GM18505 (cell line): ENCODE measurements at regions not wholly inside any gene's neighbourhood (a gene's known extent, or its start where the extent isn't known, plus 50 kb on each side); places are given as distances from the start of the nearest gene placed in this dataset.

ENCODE experiments used
- ATAC-seq: cut with Tn5 transposase; IDR thresholded peaks from one replicate; pipeline ENCODE4 v1.9.1; 2021; ENCODE audit not compliant: unreplicated experiment
- POLR2A ChIP-seq: IDR thresholded peaks from 4 replicates; pipeline ENCODE4 v1.6.1; 2011; ENCODE audit warnings: borderline replicate concordance; ENCODE audit not compliant: insufficient read depth, insufficient read length; ENCODE audit errors: extremely low read depth

GRCh38 chr16:52652033-52652432, 105.1 kb upstream of the TOX3 start:
- TF ChIP-seq POLR2A, result no peak

GRCh38 chr16:52650789-52651188, 103.8 kb upstream of the TOX3 start:
- no peak for ATAC-seq
- no peak for TF ChIP-seq POLR2A

More at GRCh38 chr16:52652033-52652432, 105.1 kb upstream of the TOX3 start:
- no peak for ATAC-seq

DNA sequence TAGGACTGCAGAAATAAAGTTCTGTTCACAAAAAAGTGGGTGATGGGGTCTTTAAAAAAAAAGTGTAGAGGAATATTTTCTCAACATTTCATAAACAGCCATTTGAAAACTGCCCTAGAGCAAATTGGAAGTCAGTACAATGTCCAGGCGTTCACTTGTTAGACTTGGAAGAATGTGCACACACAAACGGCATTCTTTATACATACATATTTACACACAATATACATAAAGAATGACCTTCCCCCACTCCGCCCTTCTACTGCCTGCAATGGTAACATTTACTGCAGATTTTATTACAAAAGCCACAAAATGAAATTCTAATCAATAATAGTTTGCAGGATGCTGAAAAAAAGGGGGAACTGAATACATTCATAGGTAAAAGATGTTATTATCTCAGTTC, 103.4 kb upstream of the TOX3 start:
- ATAC-seq, result no peak
- no peak for TF ChIP-seq POLR2A

GRCh38 chr16:52649870-52650269, 102.9 kb upstream of the TOX3 start:
- TF ChIP-seq POLR2A, result no peak
- ATAC-seq, result no peak

DNA sequence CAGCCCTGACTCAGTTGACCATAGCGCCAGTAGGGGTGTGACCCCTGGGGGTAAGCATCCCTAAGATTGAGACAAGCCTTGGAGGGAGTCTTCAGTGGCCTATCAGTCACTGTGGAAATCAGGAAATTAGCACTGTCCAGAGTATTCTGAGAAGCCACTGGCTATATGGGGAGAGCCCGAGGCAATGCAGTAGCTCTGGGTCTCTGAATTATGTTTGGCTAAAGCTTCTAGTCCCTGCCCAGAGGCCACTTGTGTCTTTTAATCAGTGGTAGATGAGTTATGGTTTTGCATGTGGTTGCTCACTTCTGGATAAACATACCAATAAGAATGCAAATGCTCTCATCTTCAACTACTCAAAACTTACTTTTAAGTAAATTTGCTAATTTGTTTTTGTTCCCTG, 100.6 kb upstream of the TOX3 start:
- no peak for TF ChIP-seq POLR2A
- ATAC-seq, result no peak

GRCh38 chr16:52643006-52643405, 96.1 kb upstream of the TOX3 start:
- ATAC-seq, result no peak
- no peak for TF ChIP-seq POLR2A

GRCh38 chr16:52634528-52634927, 87.6 kb upstream of the TOX3 start:
- TF ChIP-seq POLR2A, result no peak
- no peak for ATAC-seq

GRCh38 chr16:52634104-52634503, 87.2 kb upstream of the TOX3 start:
- ATAC-seq, result no peak

DNA sequence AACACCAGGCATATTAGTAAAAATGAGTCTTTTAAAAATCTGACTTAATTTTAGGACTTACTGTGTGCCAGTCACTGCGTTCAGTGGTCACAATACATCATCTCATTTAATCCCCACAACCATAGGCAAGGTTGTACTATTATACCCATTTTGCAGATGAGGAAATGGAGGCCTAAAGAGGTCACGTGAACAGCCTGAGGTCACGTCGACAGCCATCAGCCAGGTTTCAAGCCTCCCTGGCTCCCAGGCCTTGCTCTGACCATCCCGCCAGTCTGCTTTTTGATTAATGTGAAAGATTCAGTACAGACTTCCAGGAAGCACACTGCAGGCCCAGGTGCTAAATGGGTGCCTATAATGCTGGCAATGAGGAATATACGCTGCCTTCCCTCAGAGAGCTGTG, 86.3 kb upstream of the TOX3 start:
- no peak for ATAC-seq
- TF ChIP-seq POLR2A, result no peak

More at GRCh38 chr16:52634104-52634503, 87.2 kb upstream of the TOX3 start:
- TF ChIP-seq POLR2A, result no peak

DNA sequence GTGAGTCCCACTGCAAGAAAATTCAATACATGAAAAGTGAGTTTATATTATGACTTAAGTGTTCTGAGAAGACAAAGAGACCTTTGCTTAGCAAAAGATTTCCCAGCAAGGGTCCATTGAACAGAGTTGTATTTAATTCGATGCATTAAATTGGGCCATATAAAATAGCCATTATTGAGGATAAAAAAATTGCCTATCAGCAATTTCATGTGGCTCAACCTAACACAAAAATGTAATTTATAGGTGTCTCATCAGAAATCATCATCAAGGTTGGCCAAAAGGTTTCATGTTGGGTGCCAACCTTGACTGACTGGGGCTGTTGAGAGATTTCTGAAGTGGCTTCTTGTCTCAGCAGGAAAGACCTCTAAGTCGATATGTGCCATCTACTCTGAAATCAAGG, 84.8 kb upstream of the TOX3 start:
- ATAC-seq, result no peak
- no peak for TF ChIP-seq POLR2A

- ATAC-seq, result no peak
- TF ChIP-seq POLR2A, result no peak
Observed at GRCh38 chr16:52630711-52631110, 83.8 kb upstream of the TOX3 start.

GRCh38 chr16:52629296-52629695, 82.4 kb upstream of the TOX3 start:
- no peak for ATAC-seq
- no peak for TF ChIP-seq POLR2A

GRCh38 chr16:52624891-52625290, 77.9 kb upstream of the TOX3 start:
- ATAC-seq, result no peak
- TF ChIP-seq POLR2A, result no peak

- no peak for TF ChIP-seq POLR2A
- no peak for ATAC-seq
Observed at GRCh38 chr16:52621651-52622050, 74.7 kb upstream of the TOX3 start.
